MM.1S (cell line): ENCODE measurements at regions not wholly inside any gene's neighbourhood (a gene's known extent, or its start where the extent isn't known, plus 50 kb on each side); places are given as distances from the start of the nearest gene placed in this dataset.
"Not testable (repeated sequence)": the region's sequence is repeated elsewhere in the genome, so short reads cannot be mapped to it uniquely, and the experiment has no call there.

ENCODE experiments used
- DNase-seq: peaks from one replicate; pipeline ENCODE4 v3.0.0-alpha.2; 2015
- H2AFZ ChIP-seq: fragments of 300-600 bp; sonication (generic); 2 replicates; pipeline ENCODE4 v1.6.0; 2016; ENCODE audit warnings: antibody characterized with exemption, low read length
- H3F3A ChIP-seq: fragments of 300-600 bp; sonication (generic); 2 replicates; pipeline ENCODE4 v1.6.1; 2016; ENCODE audit warnings: mild to moderate bottlenecking, antibody characterized with exemption, low read length, moderate library complexity, mixed read lengths; ENCODE audit not compliant: insufficient read depth
- H3K27ac ChIP-seq: fragments of 300-600 bp; sonication (generic); 2 replicates; pipeline ENCODE4 v1.5.1; 2016; ENCODE audit warnings: mild to moderate bottlenecking, low read length
- H3K27me3 ChIP-seq: fragments of 300-600 bp; sonication (generic); replicated peaks from 2 replicates; pipeline ENCODE4 v1.6.0; 2016; ENCODE audit warnings: low read length; ENCODE audit not compliant: insufficient read depth
- H3K36me3 ChIP-seq: fragments of 300-600 bp; sonication (generic); replicated peaks from 2 replicates; pipeline ENCODE4 v1.6.1; 2016; ENCODE audit warnings: mild to moderate bottlenecking, low read length, mixed read lengths; ENCODE audit not compliant: insufficient read depth
- H3K4me1 ChIP-seq: fragments of 300-600 bp; sonication (generic); 2 replicates; pipeline ENCODE4 v1.6.1; 2016; ENCODE audit warnings: low read length, mixed read lengths
- H3K4me2 ChIP-seq: fragments of 300-600 bp; sonication (generic); 2 replicates; pipeline ENCODE4 v1.6.0; 2016; ENCODE audit warnings: low read depth, low read length
- H3K4me3 ChIP-seq: fragments of 300-600 bp; sonication (generic); 2 replicates; pipeline ENCODE4 v1.5.1; 2016; ENCODE audit warnings: low read length, mixed read lengths
- H3K79me2 ChIP-seq: fragments of 300-600 bp; sonication (generic); 2 replicates; pipeline ENCODE4 v1.6.1; 2016; ENCODE audit warnings: mixed run types, low read length, mixed read lengths
- H3K9ac ChIP-seq: fragments of 300-600 bp; sonication (generic); 2 replicates; pipeline ENCODE4 v1.6.1; 2016; ENCODE audit warnings: low read length, mixed read lengths
- H3K9me2 ChIP-seq: fragments of 300-600 bp; sonication (generic); replicated peaks from 2 replicates; pipeline ENCODE4 v1.6.1; 2016; ENCODE audit warnings: mild to moderate bottlenecking, low read length, mixed read lengths; ENCODE audit not compliant: insufficient read depth
- H3K9me3 ChIP-seq: fragments of 300-600 bp; sonication (generic); replicated peaks from 2 replicates; pipeline ENCODE4 v1.6.1; 2016; ENCODE audit warnings: mild to moderate bottlenecking, low read length, mixed read lengths; ENCODE audit not compliant: insufficient read depth
- H4K20me1 ChIP-seq: fragments of 300-600 bp; sonication (generic); 2 replicates; pipeline ENCODE4 v1.6.1; 2016; ENCODE audit warnings: mild to moderate bottlenecking, low read length, moderate library complexity, mixed read lengths; ENCODE audit not compliant: insufficient read depth
- EZH2 ChIP-seq: fragments of 300-600 bp; sonication (generic); optimal IDR thresholded peaks from 2 replicates; pipeline ENCODE3; 2017; ENCODE audit warnings: low read depth, mild to moderate bottlenecking, antibody characterized with exemption, low read length, mixed read lengths
- EZH2phosphoT487 ChIP-seq: fragments of 300-600 bp; sonication (generic); IDR thresholded peaks from 2 replicates; pipeline ENCODE4 v1.6.1; 2018; ENCODE audit warnings: antibody characterized with exemption, low read length
- TF ChIP-seq, protein P1 (sequence below): fragments of 300-600 bp; sonication (generic); IDR thresholded peaks from 2 replicates; pipeline ENCODE4 v1.5.1; 2016; ENCODE audit warnings: antibody characterized with exemption, low read length, mixed read lengths

DNA sequence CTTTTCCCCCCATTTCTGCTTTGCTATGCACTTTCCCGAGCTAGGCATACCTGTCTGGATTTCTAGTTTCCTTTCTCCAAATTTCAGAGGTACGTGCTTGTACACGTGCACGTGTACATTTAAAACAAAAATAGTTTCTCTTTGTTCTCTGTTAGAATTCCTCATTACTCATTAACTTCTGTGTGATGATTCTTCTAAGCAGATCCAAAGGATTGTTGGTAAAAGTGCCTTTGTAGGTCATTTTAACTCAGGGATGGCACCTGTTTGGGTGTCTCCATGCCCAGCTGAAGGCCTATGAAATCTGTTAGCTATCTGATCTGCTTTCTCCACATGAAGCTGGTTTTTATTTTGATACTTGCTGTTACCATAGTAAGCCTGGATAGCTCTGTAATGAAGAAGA, 264.3 kb downstream of the LPIN1 start:
- Histone ChIP-seq H3K4me2 (no peak overlapping the region), H3K27ac (no peak overlapping the region)

DNA sequence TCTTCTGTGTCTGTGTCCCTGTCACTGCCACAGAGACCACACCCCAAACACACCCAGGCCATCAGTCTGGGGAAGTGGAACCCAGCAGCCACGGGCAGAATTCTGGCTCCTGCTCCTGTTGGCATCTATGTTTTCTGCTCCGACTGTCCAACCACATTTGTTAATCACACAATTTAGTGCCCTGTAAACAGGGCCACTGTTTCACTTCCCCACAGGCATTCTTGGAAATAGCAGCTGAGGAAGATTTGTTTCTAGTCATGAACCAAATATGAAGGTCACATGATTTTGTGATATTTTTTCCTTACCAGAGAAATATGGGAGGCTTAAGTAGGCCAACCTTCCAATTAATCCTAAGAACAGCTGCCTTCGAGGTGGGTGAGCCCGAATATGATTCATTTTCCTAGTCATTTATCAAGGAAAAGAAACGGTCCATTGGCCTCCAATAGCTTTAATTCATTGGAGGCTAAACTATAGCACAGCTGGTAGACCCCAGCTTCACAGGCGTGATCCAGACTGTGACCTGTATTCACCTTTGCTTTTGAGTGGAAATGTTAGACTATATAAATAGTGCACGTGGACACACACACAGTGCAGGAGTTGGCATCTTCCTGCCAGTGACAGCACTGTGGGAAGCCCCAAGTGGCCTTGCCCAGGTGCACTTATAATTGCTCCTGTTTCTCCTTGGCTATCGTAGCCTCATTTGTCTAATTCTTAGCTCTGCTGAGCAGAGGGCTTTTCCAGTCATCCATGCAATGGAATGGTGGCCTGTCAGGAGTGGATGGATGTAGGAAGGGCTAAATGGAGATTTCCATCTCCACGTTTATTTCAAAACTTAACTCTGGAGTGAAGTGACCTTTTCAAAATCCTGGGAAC, 267.9 kb downstream of the LPIN1 start:
- H2AFZ ChIP-seq, result no peak overlapping the region

More for the DNA sequence above, 264.3 kb downstream of the LPIN1 start:
- Histone ChIP-seq H3K9ac (no peak overlapping the region), H4K20me1 (no peaks in the 10 kb centered on the region), H3F3A (no peaks in the 10 kb centered on the region), H3K4me1 (peaks cover 4% of the 10 kb centered on the region; the same call in 1 of the 2 replicates), H2AFZ (no peak overlapping the region), H3K27me3 (no peaks in the 10 kb centered on the region), H3K36me3 (no peaks in the 10 kb centered on the region), H3K9me2 (no peaks in the 10 kb centered on the region), H3K79me2 (no peaks in the 10 kb centered on the region), H3K4me3 (no peak overlapping the region), H3K9me3 (no peaks in the 10 kb centered on the region)
- no peak for DNase-seq
- TF ChIP-seq EZH2phosphoT487, result no peak
- TF ChIP-seq, protein P1, sequence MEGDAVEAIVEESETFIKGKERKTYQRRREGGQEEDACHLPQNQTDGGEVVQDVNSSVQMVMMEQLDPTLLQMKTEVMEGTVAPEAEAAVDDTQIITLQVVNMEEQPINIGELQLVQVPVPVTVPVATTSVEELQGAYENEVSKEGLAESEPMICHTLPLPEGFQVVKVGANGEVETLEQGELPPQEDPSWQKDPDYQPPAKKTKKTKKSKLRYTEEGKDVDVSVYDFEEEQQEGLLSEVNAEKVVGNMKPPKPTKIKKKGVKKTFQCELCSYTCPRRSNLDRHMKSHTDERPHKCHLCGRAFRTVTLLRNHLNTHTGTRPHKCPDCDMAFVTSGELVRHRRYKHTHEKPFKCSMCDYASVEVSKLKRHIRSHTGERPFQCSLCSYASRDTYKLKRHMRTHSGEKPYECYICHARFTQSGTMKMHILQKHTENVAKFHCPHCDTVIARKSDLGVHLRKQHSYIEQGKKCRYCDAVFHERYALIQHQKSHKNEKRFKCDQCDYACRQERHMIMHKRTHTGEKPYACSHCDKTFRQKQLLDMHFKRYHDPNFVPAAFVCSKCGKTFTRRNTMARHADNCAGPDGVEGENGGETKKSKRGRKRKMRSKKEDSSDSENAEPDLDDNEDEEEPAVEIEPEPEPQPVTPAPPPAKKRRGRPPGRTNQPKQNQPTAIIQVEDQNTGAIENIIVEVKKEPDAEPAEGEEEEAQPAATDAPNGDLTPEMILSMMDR, result no peak
- no peak for TF ChIP-seq EZH2

DNA sequence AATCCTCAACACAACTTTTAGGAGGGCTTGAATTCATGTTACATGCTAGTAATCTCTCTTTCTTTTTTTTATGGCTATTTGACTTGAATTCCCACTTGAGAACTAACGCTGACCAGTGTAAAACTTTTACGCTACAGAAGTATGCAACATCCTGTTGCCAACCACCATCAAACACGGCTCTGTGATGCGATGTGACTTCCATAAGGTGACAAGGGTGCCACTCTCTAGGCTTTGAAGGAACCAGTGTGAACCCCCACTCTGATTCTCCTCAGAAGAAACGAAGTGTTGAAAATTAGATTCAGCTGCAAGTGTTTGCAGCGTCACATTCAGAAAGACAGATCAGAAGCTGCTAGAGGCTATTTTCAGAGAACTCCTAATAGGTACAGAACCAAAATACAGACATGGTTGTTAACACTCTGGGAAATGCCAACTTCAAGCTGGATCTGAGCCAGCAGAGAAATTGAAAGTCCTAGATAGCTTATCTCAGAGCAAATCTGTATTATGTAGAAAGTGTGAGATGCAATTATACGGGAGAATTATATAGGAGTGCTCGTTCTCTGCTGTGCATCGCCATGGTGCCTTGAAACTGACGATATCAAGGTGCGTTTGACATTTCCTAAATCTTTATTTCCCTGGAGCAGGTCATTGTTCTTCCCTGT, 271.2 kb downstream of the LPIN1 start:
- H3K79me2 ChIP-seq, result no peaks in the 10 kb centered on the region
- no peaks in the 10 kb centered on the region for H3K9me2 ChIP-seq
- H3K27me3 ChIP-seq, result no peaks in the 10 kb centered on the region
- no peak overlapping the region for H3K9ac ChIP-seq
- no peak overlapping the region for H2AFZ ChIP-seq
- H4K20me1 ChIP-seq, result no peaks in the 10 kb centered on the region
- no peak overlapping the region for H3K4me2 ChIP-seq
- no peak overlapping the region for H3K27ac ChIP-seq
- H3K4me1 ChIP-seq, result no peaks in the 10 kb centered on the region
- H3K9me3 ChIP-seq, result no peaks in the 10 kb centered on the region
- H3K4me3 ChIP-seq, result no peak overlapping the region
- no peak for TF ChIP-seq EZH2phosphoT487
- TF ChIP-seq EZH2, result no peak
- TF ChIP-seq, protein P1, result no peak
- no peaks in the 10 kb centered on the region for H3F3A ChIP-seq
- no peak for DNase-seq
- H3K36me3 ChIP-seq, result no peaks in the 10 kb centered on the region

More for the DNA sequence above, 267.9 kb downstream of the LPIN1 start:
- Histone ChIP-seq H3K27ac (no peak overlapping the region), H3F3A (no peaks in the 10 kb centered on the region), H3K79me2 (no peaks in the 10 kb centered on the region), H3K9me2 (no peaks in the 10 kb centered on the region), H4K20me1 (no peaks in the 10 kb centered on the region), H3K9me3 (no peaks in the 10 kb centered on the region), H3K9ac (no peak overlapping the region), H3K4me3 (no peak overlapping the region), H3K4me1 (no peaks in the 10 kb centered on the region), H3K36me3 (no peaks in the 10 kb centered on the region), H3K4me2 (no peak overlapping the region), H3K27me3 (no peaks in the 10 kb centered on the region)
- no peak for DNase-seq
- TF ChIP-seq EZH2 (no peak), EZH2phosphoT487 (no peak)
- TF ChIP-seq, protein P1, result no peak

DNA sequence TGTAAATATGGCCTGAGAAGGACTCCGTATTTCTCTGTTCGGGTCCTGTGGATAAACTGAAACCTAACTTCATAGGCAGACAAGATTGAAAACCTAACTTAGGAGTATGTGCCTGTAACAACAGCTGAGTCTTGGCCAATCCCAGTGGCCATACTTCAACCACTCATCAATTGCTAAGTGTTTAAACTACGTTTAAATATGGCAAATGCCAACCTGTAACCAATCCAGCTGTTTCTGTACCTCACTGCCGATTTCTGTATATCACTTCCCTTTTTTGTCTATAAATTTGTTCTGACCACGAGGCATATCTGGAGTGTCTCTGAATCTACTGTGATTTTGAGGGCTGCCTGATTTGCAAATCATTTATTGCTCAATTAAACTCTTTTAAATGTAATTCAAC, 272.3 kb downstream of the LPIN1 start:
- not testable (repeated sequence) for H3K79me2 ChIP-seq, H3K27me3 ChIP-seq, H3K27ac ChIP-seq, H3K9ac ChIP-seq, H4K20me1 ChIP-seq, H3K9me2 ChIP-seq, H3K4me2 ChIP-seq, H3K4me3 ChIP-seq, H3F3A ChIP-seq, H3K36me3 ChIP-seq, DNase-seq, H3K4me1 ChIP-seq, H3K9me3 ChIP-seq, H2AFZ ChIP-seq
